HL-60/S4 treated with retinoic acid at 250 ng/mL for 4 days and 3 days (cell line): ENCODE measurements at regions not wholly inside any gene's neighbourhood (a gene's known extent, or its start where the extent isn't known, plus 50 kb on each side); places are given as distances from the start of the nearest gene placed in this dataset.
"Not testable (repeated sequence)": the region's sequence is repeated elsewhere in the genome, so short reads cannot be mapped to it uniquely, and the experiment has no call there.

Experiments used
- in situ Hi-C: fragments of 300-500 bp; cut with MboI; formaldehyde crosslinking; loops from 2 replicates; pipeline ENCODE4 v1.7.0; 2022; ENCODE audit warnings: low sequenced_read_pairs

DNA sequence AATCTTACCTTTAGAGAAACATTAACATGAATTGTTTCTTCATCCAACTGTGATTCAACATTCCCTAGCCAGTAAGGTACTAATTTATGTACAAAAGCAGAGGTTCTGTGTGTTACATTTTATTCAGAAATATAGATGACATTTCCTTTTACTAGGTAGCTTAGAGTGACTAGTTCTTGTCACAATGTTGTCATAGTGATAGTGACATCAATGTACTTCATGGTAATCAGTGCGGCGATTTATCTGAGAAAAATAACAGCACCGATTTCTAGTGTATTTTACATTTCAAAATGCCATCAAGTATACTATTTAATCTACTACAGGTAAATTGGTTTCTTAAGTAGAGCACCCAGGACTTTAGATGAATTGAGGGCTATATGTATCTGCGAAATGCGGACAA lies 72.1 kb upstream of the DGKB start:
- in situ Hi-C loops = no loop called here

DNA sequence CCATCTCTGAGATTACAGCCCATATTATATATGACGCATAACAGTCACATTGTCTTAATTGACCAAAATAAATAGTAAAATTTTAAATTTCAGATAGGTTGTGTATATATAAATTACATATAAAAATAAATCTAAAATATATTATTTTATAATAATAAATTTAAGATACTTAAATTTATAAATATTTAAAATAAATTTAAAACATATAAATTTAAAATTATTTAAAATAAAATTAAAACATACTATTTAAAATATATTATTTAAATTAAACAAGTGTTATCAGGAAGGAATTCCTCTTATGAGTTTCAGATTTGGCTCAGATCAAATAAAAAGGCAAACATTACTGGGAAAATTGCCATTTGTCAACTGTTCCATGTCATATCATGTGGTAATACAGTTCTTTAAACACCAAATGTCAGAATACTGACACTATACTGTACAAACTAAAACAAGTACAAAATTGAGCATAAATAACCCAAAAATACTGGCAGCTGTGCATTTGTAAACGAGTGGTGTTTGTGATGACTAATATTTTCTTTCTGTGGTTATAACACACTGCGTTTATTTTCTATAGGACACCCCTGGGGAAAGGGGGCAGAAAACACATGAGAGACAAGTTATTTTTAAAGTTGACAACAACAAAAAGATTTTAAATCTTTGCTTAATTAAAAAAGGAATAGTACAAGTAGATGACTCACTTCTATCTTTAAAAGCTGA lies 71.3 kb upstream of the DGKB start:
- in situ Hi-C loops = no loop called here

DNA sequence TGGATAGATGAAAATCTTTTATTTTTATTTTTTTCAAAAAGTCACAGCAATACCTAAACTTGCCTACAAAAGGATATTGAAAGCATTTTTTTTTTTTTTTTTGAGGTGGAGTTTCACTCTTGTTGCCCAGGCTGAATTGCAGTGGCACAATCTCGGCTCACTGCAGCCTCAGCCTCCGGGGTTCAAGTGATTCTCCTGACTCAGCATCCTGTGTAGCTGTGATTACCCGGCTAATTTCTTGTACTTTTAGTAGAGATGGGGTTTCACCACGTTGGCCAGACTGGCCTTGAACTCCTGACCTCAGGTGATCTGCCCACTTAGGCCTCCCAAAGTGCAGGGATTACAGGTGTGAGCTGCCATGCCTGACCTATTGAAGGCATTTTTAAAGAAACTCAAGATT lies 69.1 kb upstream of the DGKB start:
- in situ Hi-C loops = not testable (repeated sequence)

DNA sequence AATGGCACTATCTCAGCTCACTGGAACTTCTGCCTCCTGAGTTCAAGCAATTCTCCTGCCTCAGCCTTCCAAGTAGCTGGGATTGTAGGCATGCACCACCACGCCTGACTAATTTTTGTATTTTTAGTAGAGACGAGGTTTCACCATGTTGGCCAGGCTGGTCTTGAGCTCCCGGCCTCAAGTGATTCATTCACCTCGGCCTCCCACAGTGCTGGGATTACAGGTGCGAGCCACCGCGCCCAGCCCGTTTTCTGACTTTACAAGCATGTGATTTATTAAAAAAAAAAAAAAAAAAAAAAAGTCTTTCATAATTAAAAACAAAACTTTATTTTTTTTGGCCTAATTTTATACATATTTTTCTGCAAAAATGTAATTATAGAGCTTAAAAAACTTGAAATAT lies 64.8 kb upstream of the DGKB start:
- in situ Hi-C loops = not testable (repeated sequence)

DNA sequence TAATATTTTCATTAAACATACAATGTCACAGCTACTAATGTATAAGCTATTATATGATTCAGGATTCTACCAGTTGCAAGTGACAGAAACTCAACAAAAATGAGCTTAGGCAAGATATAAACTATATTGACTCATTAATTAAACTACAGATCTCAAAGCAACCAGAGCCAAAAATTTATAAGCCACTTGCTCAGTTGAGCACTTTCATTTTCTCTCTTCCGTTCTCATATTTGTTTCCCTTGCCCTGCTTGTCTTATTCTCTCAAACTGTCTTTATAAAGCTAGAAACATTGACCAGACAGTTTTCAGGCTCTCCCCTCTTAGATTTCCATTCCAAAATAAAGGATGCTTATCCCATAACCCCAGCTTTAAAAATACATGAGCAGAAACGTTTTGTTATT lies 60.2 kb upstream of the DGKB start:
- in situ Hi-C loops = no loop called here

DNA sequence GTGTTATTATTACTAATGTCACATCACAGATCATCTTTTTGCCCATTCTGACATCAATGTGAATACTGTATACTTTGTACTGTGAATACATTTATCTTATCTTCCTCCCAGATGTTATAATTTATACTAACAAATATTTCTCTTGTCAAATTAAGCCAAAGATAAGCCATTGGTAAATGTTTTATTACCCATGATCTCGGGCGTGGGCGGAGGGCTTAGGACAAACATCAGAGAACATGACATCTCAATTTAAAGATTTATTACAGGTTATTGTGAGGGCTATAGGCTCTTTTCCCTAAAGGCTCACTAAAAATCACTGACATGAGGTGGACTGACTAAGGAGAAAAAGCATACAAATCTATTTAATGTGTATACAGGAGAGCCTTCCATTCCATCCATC lies 58.2 kb upstream of the DGKB start:
- in situ Hi-C loops = no loop called here

DNA sequence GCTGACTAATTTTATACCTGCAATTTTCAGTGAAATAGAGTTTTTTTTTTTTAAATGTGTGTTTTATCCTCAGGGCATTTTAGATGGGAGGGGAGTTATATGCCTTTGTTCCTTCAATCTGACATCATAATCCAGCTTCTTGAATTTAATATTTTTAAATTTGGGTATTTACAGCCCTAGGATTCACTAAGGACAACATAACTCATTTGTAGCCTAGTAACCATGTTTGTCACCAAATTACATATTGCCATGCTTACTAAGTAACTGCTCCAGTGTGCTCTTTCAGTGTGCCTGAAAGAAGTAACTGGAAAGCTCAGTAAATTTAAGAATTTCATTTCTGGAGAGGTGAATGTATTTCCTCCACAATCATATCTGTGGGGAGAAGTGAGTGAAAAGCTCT lies 56.8 kb upstream of the DGKB start:
- in situ Hi-C loops = no loop called here

DNA sequence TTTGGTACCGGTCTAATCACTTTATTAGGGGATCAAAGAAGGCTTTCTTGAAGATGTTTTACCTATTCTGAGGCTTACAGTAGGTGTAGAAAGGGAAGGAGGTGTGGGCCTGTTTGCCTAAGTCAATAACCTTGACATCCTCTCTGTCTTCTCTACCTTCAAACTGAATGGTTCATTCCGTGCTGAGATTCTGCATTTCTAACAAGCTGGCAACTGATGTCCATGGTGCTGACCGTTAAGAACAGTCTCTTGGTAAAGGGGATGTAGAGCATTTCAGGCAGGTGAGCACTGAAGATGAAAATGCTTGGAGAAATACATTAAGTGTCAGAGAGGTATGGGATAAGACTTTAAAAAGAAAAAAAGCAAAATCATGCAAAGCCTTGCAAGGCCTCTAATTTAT lies 51.5 kb upstream of the DGKB start:
- in situ Hi-C loops = no loop called here
